SK-N-SH treated with all-trans-retinoic acid at 6 μM for 48 hours (cell line): ENCODE measurements at regions not wholly inside any gene's neighbourhood (a gene's known extent, or its start where the extent isn't known, plus 50 kb on each side); places are given as distances from the start of the nearest gene placed in this dataset.

Experiments used
- ATAC-seq: fragments of 200-7000 bp; cut with Tn5 transposase; 3 replicates; pipeline ENCODE4 v1.9.1; 2020; ENCODE audit warnings: mild to moderate bottlenecking, moderate library complexity
- ARNTL ChIP-seq: fragments of 450-650 bp; formaldehyde crosslinking; IDR thresholded peaks from 2 replicates; pipeline ENCODE4 v1.5.0; 2020; ENCODE audit warnings: low read depth, mild to moderate bottlenecking, moderate library complexity, borderline replicate concordance
- BACH2 ChIP-seq: fragments of 250-450 bp; sonication (Bioruptor Pico); IDR thresholded peaks from 2 replicates; pipeline ENCODE4 v1.9.0; 2021; ENCODE audit warnings: mild to moderate bottlenecking, borderline replicate concordance
- CSDC2 ChIP-seq: fragments of 250-450 bp; sonication (Bioruptor Pico); IDR thresholded peaks from 2 replicates; pipeline ENCODE4 v1.5.0; 2020; ENCODE audit warnings: mild to moderate bottlenecking, moderate library complexity
- CSRNP3 ChIP-seq: fragments of 250-450 bp; sonication (Bioruptor Pico); IDR thresholded peaks from 2 replicates; pipeline ENCODE4 v1.5.1; 2021; ENCODE audit warnings: mild to moderate bottlenecking, moderate library complexity
- ESRRG ChIP-seq: fragments of 250-450 bp; sonication (Bioruptor Pico); IDR thresholded peaks from 2 replicates; pipeline ENCODE4 v1.6.1; 2021; ENCODE audit warnings: mild to moderate bottlenecking
- GLIS3 ChIP-seq: fragments of 250-450 bp; sonication (Bioruptor Pico); IDR thresholded peaks from 2 replicates; pipeline ENCODE4 v1.5.0; 2020; ENCODE audit warnings: mild to moderate bottlenecking, moderate library complexity
- PATZ1 ChIP-seq: fragments of 250-450 bp; sonication (Bioruptor Pico); IDR thresholded peaks from 2 replicates; pipeline ENCODE4 v1.8.0; 2020; ENCODE audit warnings: mild to moderate bottlenecking, moderate library complexity, borderline replicate concordance
- POU6F1 ChIP-seq: fragments of 250-450 bp; sonication (Bioruptor Pico); IDR thresholded peaks from 2 replicates; pipeline ENCODE4 v1.8.0; 2021; ENCODE audit warnings: low read depth, mild to moderate bottlenecking, moderate library complexity, borderline replicate concordance
- PPARA ChIP-seq: fragments of 250-450 bp; sonication (Bioruptor Pico); IDR thresholded peaks from 2 replicates; pipeline ENCODE4 v1.5.0; 2020; ENCODE audit warnings: mild to moderate bottlenecking, borderline replicate concordance
- RARB ChIP-seq: fragments of 250-450 bp; sonication (Bioruptor Pico); IDR thresholded peaks from 2 replicates; pipeline ENCODE4 v1.8.0; 2021; ENCODE audit warnings: mild to moderate bottlenecking, moderate library complexity
- SNAI2 ChIP-seq: fragments of 250-450 bp; sonication (Bioruptor Pico); IDR thresholded peaks from 2 replicates; pipeline ENCODE4 v1.5.0; 2020; ENCODE audit warnings: mild to moderate bottlenecking, moderate library complexity
- TCF4 ChIP-seq: fragments of 250-450 bp; sonication (Bioruptor Pico); IDR thresholded peaks from 2 replicates; pipeline ENCODE4 v1.8.0; 2021; ENCODE audit warnings: mild to moderate bottlenecking, moderate library complexity, borderline replicate concordance
- TOX ChIP-seq: fragments of 250-450 bp; sonication (Bioruptor Pico); IDR thresholded peaks from 2 replicates; pipeline ENCODE4 v1.8.0; 2021; ENCODE audit warnings: mild to moderate bottlenecking, moderate library complexity, borderline replicate concordance
- TSHZ2 ChIP-seq: fragments of 250-450 bp; sonication (Bioruptor Pico); IDR thresholded peaks from 2 replicates; pipeline ENCODE4 v1.5.0; 2020; ENCODE audit warnings: mild to moderate bottlenecking, moderate library complexity
- ZC3H10 ChIP-seq: fragments of 250-450 bp; sonication (Bioruptor Pico); IDR thresholded peaks from 2 replicates; pipeline ENCODE4 v1.5.1; 2021; ENCODE audit warnings: mild to moderate bottlenecking, moderate library complexity
- ZFP3 ChIP-seq: fragments of 250-450 bp; sonication (Bioruptor Pico); IDR thresholded peaks from 2 replicates; pipeline ENCODE4 v1.5.0; 2020; ENCODE audit warnings: mild to moderate bottlenecking, moderate library complexity
- ZNF565 ChIP-seq: fragments of 450-650 bp; formaldehyde crosslinking; conservative IDR thresholded peaks from 2 replicates; pipeline ENCODE4 v1.5.0; 2020; ENCODE audit warnings: low read depth, mild to moderate bottlenecking, moderate library complexity
- TF ChIP-seq, protein P1 (sequence below): fragments of 250-450 bp; sonication (Bioruptor Pico); IDR thresholded peaks from 2 replicates; pipeline ENCODE4 v1.5.1; 2020; ENCODE audit warnings: low read depth, mild to moderate bottlenecking, moderate library complexity

DNA sequence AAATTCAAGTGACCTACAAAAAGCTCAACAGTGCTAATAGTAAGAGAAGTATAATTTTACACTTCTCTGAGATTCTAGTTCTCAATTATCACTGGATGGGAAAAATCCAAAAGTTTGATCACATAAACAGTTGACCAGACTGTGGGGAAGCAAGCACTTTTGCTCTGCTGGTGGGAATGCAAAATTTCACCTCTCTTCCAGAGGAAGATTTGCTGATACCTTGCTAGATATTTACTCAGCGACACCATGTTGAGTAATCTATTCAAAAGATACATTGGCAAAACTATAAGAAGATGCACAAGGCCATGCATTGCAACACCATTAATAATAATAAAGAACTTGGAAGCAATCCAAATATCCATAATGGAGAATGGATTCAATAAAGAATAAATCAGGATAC is 204.4 kb downstream of the MREG start:
- peak; percentile 46; the same call in 1 of the 3 replicates for ATAC-seq

DNA sequence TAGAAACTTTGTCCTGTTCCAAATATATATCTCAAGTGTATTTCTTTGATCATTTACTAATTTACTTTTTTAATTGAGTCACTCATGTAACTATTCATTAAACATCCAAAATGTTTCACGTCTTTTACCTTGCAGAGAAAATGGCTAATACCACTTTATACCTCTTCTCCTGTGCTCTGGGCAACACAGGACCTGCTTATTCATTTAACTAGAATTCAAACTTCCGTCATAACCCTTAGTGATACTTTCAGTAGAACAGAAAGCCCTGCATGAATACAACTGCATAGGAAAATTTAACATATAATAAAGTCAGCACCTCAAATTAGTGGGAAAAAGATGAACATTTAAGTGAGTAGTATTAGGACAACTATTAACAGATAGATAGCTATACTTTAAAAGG is 205.2 kb downstream of the MREG start:
- no peak for ATAC-seq
- TF ChIP-seq GLIS3 (CRISPR knock-in tag) (no peak), CSDC2 (no peak), SNAI2 (CRISPR knock-in tag) (no peak), PPARA (CRISPR knock-in tag) (no peak), CSRNP3 (CRISPR knock-in tag) (no peak)
- TF ChIP-seq, protein P1, sequence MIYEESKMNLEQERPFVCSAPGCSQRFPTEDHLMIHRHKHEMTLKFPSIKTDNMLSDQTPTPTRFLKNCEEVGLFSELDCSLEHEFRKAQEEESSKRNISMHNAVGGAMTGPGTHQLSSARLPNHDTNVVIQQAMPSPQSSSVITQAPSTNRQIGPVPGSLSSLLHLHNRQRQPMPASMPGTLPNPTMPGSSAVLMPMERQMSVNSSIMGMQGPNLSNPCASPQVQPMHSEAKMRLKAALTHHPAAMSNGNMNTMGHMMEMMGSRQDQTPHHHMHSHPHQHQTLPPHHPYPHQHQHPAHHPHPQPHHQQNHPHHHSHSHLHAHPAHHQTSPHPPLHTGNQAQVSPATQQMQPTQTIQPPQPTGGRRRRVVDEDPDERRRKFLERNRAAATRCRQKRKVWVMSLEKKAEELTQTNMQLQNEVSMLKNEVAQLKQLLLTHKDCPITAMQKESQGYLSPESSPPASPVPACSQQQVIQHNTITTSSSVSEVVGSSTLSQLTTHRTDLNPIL (CRISPR knock-in tag) = no peak

More for the DNA sequence above, 204.4 kb downstream of the MREG start:
- TF ChIP-seq ZC3H10 (CRISPR knock-in tag) (no peak), TOX (CRISPR knock-in tag) (no peak), PPARA (CRISPR knock-in tag) (no peak), SNAI2 (CRISPR knock-in tag) (no peak), ARNTL (CRISPR knock-in tag) (no peak), TSHZ2 (CRISPR knock-in tag) (no peak), BACH2 (CRISPR knock-in tag) (no peak), POU6F1 (CRISPR knock-in tag) (no peak), TCF4 (CRISPR knock-in tag) (no peak)

GRCh38 chr2:215805493-215805892 is 207.9 kb downstream of the MREG start:
- TF ChIP-seq ARNTL (CRISPR knock-in tag) (no peak), SNAI2 (CRISPR knock-in tag) (no peak), ZFP3 (CRISPR knock-in tag) (no peak), RARB (CRISPR knock-in tag) (no peak)

DNA sequence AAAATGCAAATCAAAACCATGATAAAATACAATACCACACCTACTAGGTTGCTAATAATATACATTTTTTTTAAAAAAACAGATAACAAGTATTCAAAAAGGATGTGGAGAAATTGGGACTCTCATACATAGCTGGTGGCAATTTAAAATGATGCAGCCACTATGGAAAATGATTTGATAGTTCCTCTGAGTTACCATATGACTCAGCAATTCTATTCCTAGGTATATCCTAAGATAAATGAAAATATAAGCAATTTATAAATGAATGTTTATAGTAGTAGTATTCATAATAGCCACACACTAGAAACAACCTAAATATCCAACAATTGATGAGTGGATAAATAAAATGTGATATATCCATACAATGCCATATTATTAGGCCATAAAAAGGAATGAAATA is 210.2 kb downstream of the MREG start:
- no peak for ATAC-seq
- TF ChIP-seq PATZ1 (CRISPR knock-in tag) (no peak), POU6F1 (CRISPR knock-in tag) (no peak), ZNF565 (CRISPR knock-in tag) (no peak), TSHZ2 (CRISPR knock-in tag) (no peak), ZC3H10 (CRISPR knock-in tag) (no peak), ESRRG (CRISPR knock-in tag) (no peak), TCF4 (CRISPR knock-in tag) (no peak)

More at GRCh38 chr2:215805493-215805892, 207.9 kb downstream of the MREG start:
- no peak for ATAC-seq
